Lower leg skin (tissue), 3 donors: ENCODE measurements at regions not wholly inside any gene's neighbourhood (a gene's known extent, or its start where the extent isn't known, plus 50 kb on each side); places are given as distances from the start of the nearest gene placed in this dataset.

ENCODE experiments used
- POLR2A ChIP-seq, 2 donors: fragments of 450-650 bp; IDR thresholded peaks; one replicate each; pipeline ENCODE4 v1.6.1; 2016 to 2017; ENCODE audit warnings: antibody characterized with exemption in 2 of 2, mild to moderate bottlenecking in 1 of 2, moderate library complexity in 1 of 2
- TF ChIP-seq, protein P1 (sequence below), 3 donors: fragments of 450-650 bp; IDR thresholded peaks; one replicate each; pipeline ENCODE4 v1.5.1; 2016; ENCODE audit warnings: antibody characterized with exemption in 3 of 3, mild to moderate bottlenecking in 3 of 3, moderate library complexity in 2 of 3

DNA sequence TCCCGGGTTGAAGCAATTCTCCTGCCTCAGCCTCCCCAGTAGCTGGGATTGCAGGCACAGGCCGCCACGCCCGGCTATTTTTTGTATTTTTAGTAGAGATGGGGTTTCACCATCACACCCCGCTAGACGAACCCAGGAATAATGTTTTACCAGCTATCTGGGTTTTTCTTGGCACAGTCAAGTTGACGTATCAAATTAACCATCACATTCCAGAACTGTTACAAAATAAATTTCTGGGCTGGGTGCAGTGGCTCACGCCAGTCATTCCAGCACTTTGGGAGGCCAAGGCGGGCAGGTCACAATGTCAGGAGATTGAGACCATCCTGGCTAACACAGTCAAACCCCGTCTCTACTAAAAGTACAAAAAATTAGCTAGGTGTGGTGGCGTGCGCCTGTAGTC is 501.2 kb downstream of the SHISA9 start:
- TF ChIP-seq POLR2A (IDR thresholded peaks at IDR 0.05) = no peak
- TF ChIP-seq, protein P1, sequence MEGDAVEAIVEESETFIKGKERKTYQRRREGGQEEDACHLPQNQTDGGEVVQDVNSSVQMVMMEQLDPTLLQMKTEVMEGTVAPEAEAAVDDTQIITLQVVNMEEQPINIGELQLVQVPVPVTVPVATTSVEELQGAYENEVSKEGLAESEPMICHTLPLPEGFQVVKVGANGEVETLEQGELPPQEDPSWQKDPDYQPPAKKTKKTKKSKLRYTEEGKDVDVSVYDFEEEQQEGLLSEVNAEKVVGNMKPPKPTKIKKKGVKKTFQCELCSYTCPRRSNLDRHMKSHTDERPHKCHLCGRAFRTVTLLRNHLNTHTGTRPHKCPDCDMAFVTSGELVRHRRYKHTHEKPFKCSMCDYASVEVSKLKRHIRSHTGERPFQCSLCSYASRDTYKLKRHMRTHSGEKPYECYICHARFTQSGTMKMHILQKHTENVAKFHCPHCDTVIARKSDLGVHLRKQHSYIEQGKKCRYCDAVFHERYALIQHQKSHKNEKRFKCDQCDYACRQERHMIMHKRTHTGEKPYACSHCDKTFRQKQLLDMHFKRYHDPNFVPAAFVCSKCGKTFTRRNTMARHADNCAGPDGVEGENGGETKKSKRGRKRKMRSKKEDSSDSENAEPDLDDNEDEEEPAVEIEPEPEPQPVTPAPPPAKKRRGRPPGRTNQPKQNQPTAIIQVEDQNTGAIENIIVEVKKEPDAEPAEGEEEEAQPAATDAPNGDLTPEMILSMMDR (IDR thresholded peaks at IDR 0.05) = no peak
